Endothelial cell (in vitro differentiated cells): ENCODE measurements at regions not wholly inside any gene's neighbourhood (a gene's known extent, or its start where the extent isn't known, plus 50 kb on each side); places are given as distances from the start of the nearest gene placed in this dataset.
"Not testable (repeated sequence)": the region's sequence is repeated elsewhere in the genome, so short reads cannot be mapped to it uniquely, and the experiment has no call there.

Experiments
- DNase-seq: peaks from one replicate; pipeline ENCODE4 v3.0.0; 2021; ENCODE audit warnings: low spot score
- H3K27ac Mint-ChIP-seq: one replicate; pipeline ENCODE4 v1.8.0; 2021; ENCODE audit warnings: mixed read lengths, inconsistent platforms; ENCODE audit not compliant: unreplicated experiment
- H3K27me3 Mint-ChIP-seq: one replicate; pipeline ENCODE4 v1.8.0; 2021; ENCODE audit warnings: mild to moderate bottlenecking, moderate library complexity, mixed read lengths, inconsistent platforms; ENCODE audit not compliant: unreplicated experiment
- H3K36me3 Mint-ChIP-seq: one replicate; pipeline ENCODE4 v1.8.0; 2021; ENCODE audit warnings: mild to moderate bottlenecking, low read depth, mixed read lengths, inconsistent platforms; ENCODE audit not compliant: unreplicated experiment
- H3K4me1 Mint-ChIP-seq: one replicate; pipeline ENCODE4 v1.8.0; 2021; ENCODE audit warnings: mild to moderate bottlenecking, mixed read lengths, inconsistent platforms; ENCODE audit not compliant: unreplicated experiment
- H3K4me3 Mint-ChIP-seq: one replicate; pipeline ENCODE4 v1.8.0; 2021; ENCODE audit warnings: mild to moderate bottlenecking, mixed read lengths, inconsistent platforms; ENCODE audit not compliant: unreplicated experiment
- H3K9me3 Mint-ChIP-seq: one replicate; pipeline ENCODE4 v1.8.0; 2021; ENCODE audit warnings: mixed read lengths, inconsistent platforms; ENCODE audit not compliant: unreplicated experiment
- TF ChIP-seq, protein P1 (sequence below): fragments of 200-600 bp; sonication (generic); IDR thresholded peaks from one replicate; pipeline ENCODE4 v1.5.0; 2021; ENCODE audit warnings: antibody characterized with exemption; ENCODE audit not compliant: unreplicated experiment

DNA sequence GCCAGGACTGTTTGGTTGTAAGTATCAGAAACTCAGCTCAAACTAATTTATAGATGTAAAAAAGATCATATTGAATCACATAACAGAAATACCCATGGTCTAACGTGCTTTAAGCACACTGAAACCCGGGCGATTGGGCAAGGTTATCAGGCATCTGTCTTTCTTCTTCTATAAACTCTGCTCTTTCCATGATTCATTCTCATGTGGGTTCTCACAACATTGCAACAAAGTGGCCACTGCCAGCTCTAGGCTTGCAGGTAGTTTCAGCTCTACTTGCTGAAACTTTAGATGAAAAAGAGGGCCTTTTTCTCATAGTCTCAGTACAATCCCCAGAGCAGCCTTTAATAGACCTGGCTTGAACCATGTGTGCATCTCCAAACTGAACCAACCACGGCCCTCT is 456.1 kb downstream of the MFSD1 start:
- H3K27ac Mint-ChIP-seq = no peak overlapping the region
- H3K9me3 Mint-ChIP-seq = no peaks in the 10 kb centered on the region
- no peaks in the 10 kb centered on the region for H3K4me1 Mint-ChIP-seq
- TF ChIP-seq, protein P1, sequence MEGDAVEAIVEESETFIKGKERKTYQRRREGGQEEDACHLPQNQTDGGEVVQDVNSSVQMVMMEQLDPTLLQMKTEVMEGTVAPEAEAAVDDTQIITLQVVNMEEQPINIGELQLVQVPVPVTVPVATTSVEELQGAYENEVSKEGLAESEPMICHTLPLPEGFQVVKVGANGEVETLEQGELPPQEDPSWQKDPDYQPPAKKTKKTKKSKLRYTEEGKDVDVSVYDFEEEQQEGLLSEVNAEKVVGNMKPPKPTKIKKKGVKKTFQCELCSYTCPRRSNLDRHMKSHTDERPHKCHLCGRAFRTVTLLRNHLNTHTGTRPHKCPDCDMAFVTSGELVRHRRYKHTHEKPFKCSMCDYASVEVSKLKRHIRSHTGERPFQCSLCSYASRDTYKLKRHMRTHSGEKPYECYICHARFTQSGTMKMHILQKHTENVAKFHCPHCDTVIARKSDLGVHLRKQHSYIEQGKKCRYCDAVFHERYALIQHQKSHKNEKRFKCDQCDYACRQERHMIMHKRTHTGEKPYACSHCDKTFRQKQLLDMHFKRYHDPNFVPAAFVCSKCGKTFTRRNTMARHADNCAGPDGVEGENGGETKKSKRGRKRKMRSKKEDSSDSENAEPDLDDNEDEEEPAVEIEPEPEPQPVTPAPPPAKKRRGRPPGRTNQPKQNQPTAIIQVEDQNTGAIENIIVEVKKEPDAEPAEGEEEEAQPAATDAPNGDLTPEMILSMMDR = no peak
- H3K27me3 Mint-ChIP-seq = peaks cover 3% of the 10 kb centered on the region
- H3K36me3 Mint-ChIP-seq = no peaks in the 10 kb centered on the region
- DNase-seq = no peak
- no peak overlapping the region for H3K4me3 Mint-ChIP-seq

DNA sequence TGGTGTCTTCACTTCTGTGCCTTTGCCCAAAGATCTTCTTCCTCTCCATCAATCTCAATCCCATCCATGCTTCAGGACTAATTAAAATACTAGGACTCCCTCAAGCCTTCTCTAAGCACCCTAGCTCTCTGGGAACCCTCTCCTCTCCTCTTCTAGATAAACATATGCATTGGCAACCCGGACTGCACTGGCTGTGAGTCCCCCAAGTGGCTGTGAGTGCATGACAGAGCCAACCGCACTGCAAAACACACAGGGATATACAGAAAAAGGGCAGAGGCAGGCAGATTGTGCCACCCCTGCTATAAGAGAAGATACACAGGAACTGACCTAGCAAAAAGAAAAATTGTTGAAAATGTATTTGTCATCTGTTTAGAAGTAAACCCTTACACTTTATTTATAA is 457.1 kb downstream of the MFSD1 start:
- H3K27ac Mint-ChIP-seq = no peak overlapping the region
- TF ChIP-seq, protein P1 = no peak
- no peaks in the 10 kb centered on the region for H3K9me3 Mint-ChIP-seq
- no peaks in the 10 kb centered on the region for H3K36me3 Mint-ChIP-seq
- H3K27me3 Mint-ChIP-seq = peaks cover 3% of the 10 kb centered on the region
- no peak for DNase-seq
- H3K4me3 Mint-ChIP-seq = no peak overlapping the region
- H3K4me1 Mint-ChIP-seq = no peaks in the 10 kb centered on the region

DNA sequence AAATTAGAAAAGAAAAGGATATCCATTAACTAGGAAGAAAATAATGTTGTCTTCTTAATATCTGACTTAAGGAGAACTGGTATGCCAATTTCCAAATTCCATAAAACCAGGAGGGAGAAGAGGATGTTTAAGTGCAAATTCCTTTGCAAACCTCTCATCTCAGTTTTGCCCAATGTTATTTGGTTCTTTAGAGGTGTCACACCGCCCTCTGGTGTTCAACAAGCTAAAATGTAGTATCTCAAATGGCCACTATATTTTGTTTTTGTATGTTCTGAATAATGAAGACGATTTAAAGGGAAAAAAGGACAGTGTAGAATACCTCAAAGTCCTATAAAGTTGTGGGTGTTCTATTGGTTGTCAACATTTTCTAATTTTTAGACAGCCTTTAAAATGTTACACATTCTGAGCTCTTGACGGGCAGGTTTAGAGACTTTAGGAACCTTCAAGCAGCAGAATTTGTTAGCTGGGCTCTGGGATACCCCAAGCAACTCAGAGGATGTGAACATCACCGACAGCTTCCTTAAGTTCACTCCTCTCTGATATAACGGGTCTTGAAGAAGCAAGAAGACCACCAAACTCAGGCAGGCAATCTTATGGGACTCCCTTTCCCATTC is 458.3 kb downstream of the MFSD1 start:
- no peak overlapping the region for H3K4me3 Mint-ChIP-seq
- DNase-seq = peak; percentile 55
- peaks cover 1% of the 10 kb centered on the region for H3K27me3 Mint-ChIP-seq
- no peaks in the 10 kb centered on the region for H3K9me3 Mint-ChIP-seq
- TF ChIP-seq, protein P1 = peak; percentile 83
- no peaks in the 10 kb centered on the region for H3K4me1 Mint-ChIP-seq
- no peaks in the 10 kb centered on the region for H3K36me3 Mint-ChIP-seq
- H3K27ac Mint-ChIP-seq = no peak overlapping the region

DNA sequence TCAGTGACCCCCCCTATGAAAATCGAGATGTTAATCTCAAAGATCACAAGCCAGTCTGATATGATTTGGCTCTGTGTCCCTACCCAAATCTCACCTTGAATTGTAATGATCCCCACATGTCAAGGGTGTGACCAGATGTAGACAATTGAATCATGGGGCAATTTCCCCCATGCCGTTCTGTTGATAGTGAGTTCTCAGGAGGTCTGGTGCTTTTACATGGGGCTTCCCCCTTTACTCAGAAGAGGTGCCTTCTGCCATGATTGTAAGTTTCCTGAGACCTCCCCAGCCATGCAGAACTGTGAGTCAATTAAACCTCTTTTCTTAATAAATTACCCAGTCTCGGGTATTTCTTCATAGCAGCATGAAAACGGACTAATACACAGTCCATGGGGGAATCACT is 459.5 kb downstream of the MFSD1 start:
- H3K4me1 Mint-ChIP-seq, H3K9me3 Mint-ChIP-seq, H3K27ac Mint-ChIP-seq, H3K27me3 Mint-ChIP-seq, H3K4me3 Mint-ChIP-seq, H3K36me3 Mint-ChIP-seq, DNase-seq: not testable (repeated sequence)

DNA sequence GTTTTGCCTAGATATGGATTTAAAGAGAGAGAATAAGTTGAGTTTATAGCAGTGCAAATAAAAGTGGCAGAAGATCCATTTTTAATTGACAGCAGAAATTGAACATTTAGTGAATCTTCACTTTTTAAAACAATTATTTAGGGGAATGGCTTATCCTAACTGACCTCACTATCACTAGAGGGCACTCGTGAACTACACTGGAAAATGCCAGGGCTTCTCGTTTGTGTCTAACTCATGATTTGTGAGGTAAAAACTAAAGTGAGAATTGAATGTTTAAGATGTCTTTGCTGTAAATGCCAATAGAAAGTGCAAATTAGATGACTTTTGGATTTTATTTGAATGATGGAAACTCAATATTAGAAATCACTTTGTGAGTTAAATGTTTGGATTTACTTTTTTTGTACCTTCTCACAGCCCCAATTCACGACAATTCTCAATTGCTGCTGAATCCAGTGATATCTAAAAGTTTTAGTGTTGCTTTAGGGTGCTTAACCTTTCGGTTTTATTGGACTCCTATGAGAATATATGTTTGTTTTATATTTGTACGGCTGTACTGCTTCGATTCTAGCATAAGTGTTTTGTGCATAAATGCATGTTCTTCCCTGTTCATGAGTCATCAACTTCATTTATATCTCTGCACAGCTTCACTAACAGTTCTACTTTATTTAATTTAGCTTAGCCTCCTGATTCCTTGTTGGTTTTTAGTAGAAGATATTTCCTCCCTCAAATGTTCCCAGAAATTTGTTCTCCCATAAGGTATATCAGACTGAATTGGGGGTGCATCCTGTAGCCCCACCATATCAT is 462.1 kb downstream of the MFSD1 start:
- Mint-ChIP-seq H3K36me3 (no peaks in the 10 kb centered on the region), H3K27me3 (no peaks in the 10 kb centered on the region), H3K4me3 (no peak overlapping the region), H3K27ac (no peak overlapping the region), H3K9me3 (no peaks in the 10 kb centered on the region), H3K4me1 (peaks cover 11% of the 10 kb centered on the region)
- TF ChIP-seq, protein P1 = peak; percentile 46
- DNase-seq = peak; percentile 37
